HCT116 (cell line): ENCODE measurements at regions not wholly inside any gene's neighbourhood (a gene's known extent, or its start where the extent isn't known, plus 50 kb on each side); places are given as distances from the start of the nearest gene placed in this dataset.

Experiments
- ATAC-seq: fragments of 200-7000 bp; cut with Tn5 transposase; 2 replicates; pipeline ENCODE4 v1.9.1; 2020; ENCODE audit warnings: mild to moderate bottlenecking, moderate library complexity
- BruUV-seq: library from RNA; stranded (reverse); fragments of 400-500 nt; replicated peaks from 2 replicates; lab custom pipeline; 2021; lab: Mats Ljungman, UMichigan
- CTCF ChIA-PET: fragments of 300-600 bp; sonication (Branson Sonifier 250); formaldehyde crosslinking; loops from one replicate; lab custom pipeline; 2021; ENCODE audit warnings: antibody characterized with exemption; lab: Charles Lee
- POLR2A ChIA-PET: fragments of 300-600, 350-600 bp; sonication (Branson Sonifier 250); formaldehyde crosslinking; loops from one replicate; lab custom pipeline; 2021; ENCODE audit warnings: antibody characterized with exemption; lab: Charles Lee
- RAD21 ChIA-PET, 2 experiments: fragments of 300-600 bp; sonication (Branson Sonifier 250); formaldehyde crosslinking; loops; one replicate each; lab custom pipeline; 2023; ENCODE audit warnings: low total read pairs in 2 of 2; ENCODE audit not compliant: uncharacterized antibody in 2 of 2, unreplicated experiment in 2 of 2, low non-redundant PET in 1 of 2; lab: Charles Lee
- DNase-seq: peaks from one replicate; pipeline ENCODE4 v3.0.0-alpha.2; 2010; ENCODE audit warnings: low read depth, low spot score
- H2AFZ ChIP-seq: fragments of 200-600 bp; shearing (Covaris generic), sonication (generic); 2 replicates; pipeline ENCODE4 v1.6.1; 2017; ENCODE audit warnings: low read depth, mixed run types, mixed read lengths, antibody characterized with exemption, low read length; ENCODE audit not compliant: poor library complexity, severe bottlenecking
- H3K27ac ChIP-seq: 2 replicates; pipeline ENCODE4 v1.5.1; 2012; ENCODE audit warnings: low read depth, low read length
- H3K27me3 ChIP-seq: fragments of 200-600 bp; sonication (generic); 2 replicates; pipeline ENCODE4 v1.6.1; 2016; ENCODE audit warnings: mixed run types, low read length, mixed read lengths; ENCODE audit not compliant: insufficient read depth
- H3K36me3 ChIP-seq, 2 experiments: fragments of 200-500 bp in 1 of 2; fragments of 200-600 bp in 1 of 2; sonication (Bioruptor generic) in 1 of 2; sonication (generic) in 1 of 2; 2 replicates each; pipeline versions ENCODE4 v1.5.1 to v1.6.1; 2014 to 2016; ENCODE audit warnings: low read length in 2 of 2, inconsistent platforms in 1 of 2, mixed read lengths in 1 of 2, mixed run types in 1 of 2; ENCODE audit not compliant: insufficient read depth in 2 of 2, control insufficient read depth in 1 of 2
- H3K4me1 ChIP-seq, 2 experiments: fragments of 200-600 bp in 1 of 2; sonication (generic) in 1 of 2; 2 replicates each; pipeline versions ENCODE4 v1.5.1 to v1.6.1; 2012 to 2017; ENCODE audit warnings: low read length in 2 of 2, inconsistent platforms in 1 of 2, mild to moderate bottlenecking in 1 of 2, mixed read lengths in 1 of 2, mixed run types in 1 of 2, moderate library complexity in 1 of 2; ENCODE audit not compliant: insufficient read depth in 2 of 2, control insufficient read depth in 1 of 2
- H3K4me2 ChIP-seq: fragments of 200-600 bp; sonication (generic); 2 replicates; pipeline ENCODE4 v1.6.1; 2017; ENCODE audit warnings: mixed run types, low read length, mixed read lengths
- H3K4me3 ChIP-seq, 2 experiments: fragments of 200-600 bp in 1 of 2; sonication (generic) in 1 of 2; replicated peaks in 1 of 2; 2 replicates each; pipeline ENCODE4 v1.5.1; 2011 to 2016; ENCODE audit warnings: low read length in 2 of 2, control low read depth in 1 of 2, low read depth in 1 of 2, mild to moderate bottlenecking in 1 of 2, mixed read lengths in 1 of 2, mixed run types in 1 of 2
- H3K79me2 ChIP-seq: fragments of 200-600 bp; sonication (generic); 2 replicates; pipeline ENCODE4 v1.6.1; 2017; ENCODE audit warnings: mild to moderate bottlenecking, mixed run types, low read length, moderate library complexity, mixed read lengths; ENCODE audit not compliant: insufficient read depth
- H3K9ac ChIP-seq: fragments of 200-600 bp; sonication (generic); 2 replicates; pipeline ENCODE4 v1.6.1; 2016; ENCODE audit warnings: low read length, mixed read lengths
- H3K9me2 ChIP-seq: fragments of 200-600 bp; sonication (generic), shearing (Covaris generic); 2 replicates; pipeline ENCODE4 v1.6.1; 2017; ENCODE audit warnings: mixed run types, mild to moderate bottlenecking, moderate library complexity; ENCODE audit not compliant: insufficient read depth
- H3K9me3 ChIP-seq, 2 experiments: fragments of 200-500 bp in 1 of 2; fragments of 200-600 bp in 1 of 2; sonication (Bioruptor generic) in 1 of 2; sonication (generic) in 1 of 2; 2 replicates each; pipeline ENCODE4 v1.6.1; 2014 to 2017; ENCODE audit warnings: low read length in 2 of 2, mixed read lengths in 2 of 2, inconsistent platforms in 1 of 2, low read depth in 1 of 2, mild to moderate bottlenecking in 1 of 2, mixed run types in 1 of 2, moderate library complexity in 1 of 2; ENCODE audit not compliant: control insufficient read depth in 1 of 2, insufficient read depth in 1 of 2
- H4K20me1 ChIP-seq: fragments of 200-600 bp; sonication (generic), shearing (Covaris generic); 2 replicates; pipeline ENCODE4 v1.6.1; 2017; ENCODE audit warnings: mixed run types, mild to moderate bottlenecking, moderate library complexity; ENCODE audit not compliant: insufficient read depth
- CEBPB ChIP-seq: IDR thresholded peaks from 2 replicates; pipeline ENCODE4 v1.6.1; 2012; ENCODE audit warnings: low read depth
- EGR1 ChIP-seq: IDR thresholded peaks from 2 replicates; pipeline ENCODE4 v1.6.1; 2012; ENCODE audit warnings: low read depth
- EZH2 ChIP-seq: fragments of 200-600 bp; sonication (generic); IDR thresholded peaks from 2 replicates; pipeline ENCODE4 v1.6.1; 2017; ENCODE audit warnings: antibody characterized with exemption, mixed run types
- FOSL1 ChIP-seq: IDR thresholded peaks from 2 replicates; pipeline ENCODE4 v1.6.1; 2012; ENCODE audit warnings: low read depth
- POLR2AphosphoS5 ChIP-seq: IDR thresholded peaks from 2 replicates; pipeline ENCODE4 v1.6.1; 2011; ENCODE audit warnings: mild to moderate bottlenecking, low read depth, low read length, moderate library complexity
- SIN3A ChIP-seq: IDR thresholded peaks from 2 replicates; pipeline ENCODE4 v1.6.1; 2012; ENCODE audit warnings: low read depth
- SP1 ChIP-seq: IDR thresholded peaks from 2 replicates; pipeline ENCODE4 v1.6.1; 2012; ENCODE audit warnings: low read depth
- SRF ChIP-seq: IDR thresholded peaks from 2 replicates; pipeline ENCODE4 v1.6.1; 2012; ENCODE audit warnings: low read depth
- TCF7L2 ChIP-seq: IDR thresholded peaks from 2 replicates; pipeline ENCODE4 v1.7.0; 2011; ENCODE audit warnings: borderline replicate concordance, inconsistent platforms; ENCODE audit not compliant: insufficient read depth, insufficient read length; ENCODE audit errors: extremely low read depth
- ZNF274 ChIP-seq: fragments of 200-500 bp; sonication (Bioruptor generic); IDR thresholded peaks from 2 replicates; pipeline ENCODE4 v1.6.1; 2014; ENCODE audit warnings: mild to moderate bottlenecking, low read depth, low read length, inconsistent platforms
- intact Hi-C: fragments of 100-400 bp; cut with micrococcal nuclease; formaldehyde crosslinking; loops from 2 replicates; pipeline ENCODE4 v1.10.0; 2022
- TF ChIP-seq, protein P1 (sequence below): IDR thresholded peaks from 2 replicates; pipeline ENCODE4 v1.6.1; 2012
- TF ChIP-seq, protein P2 (sequence below): IDR thresholded peaks from 2 replicates; pipeline ENCODE4 v1.6.1; 2012
- TF ChIP-seq, protein P3 (sequence below), 3 experiments: fragments of 200-600 bp in 1 of 3; sonication (generic) in 1 of 3; IDR thresholded peaks in 2 of 3; conservative IDR thresholded peaks in 1 of 3; 2 replicates each; pipeline ENCODE4 v1.5.1; 2012 to 2017; ENCODE audit warnings: low read depth in 2 of 3, low read length in 2 of 3, antibody characterized with exemption in 1 of 3, borderline replicate concordance in 1 of 3, control low read depth in 1 of 3, mild to moderate bottlenecking in 1 of 3, mixed read lengths in 1 of 3, mixed run types in 1 of 3, moderate library complexity in 1 of 3; ENCODE audit not compliant: insufficient read depth in 1 of 3

DNA sequence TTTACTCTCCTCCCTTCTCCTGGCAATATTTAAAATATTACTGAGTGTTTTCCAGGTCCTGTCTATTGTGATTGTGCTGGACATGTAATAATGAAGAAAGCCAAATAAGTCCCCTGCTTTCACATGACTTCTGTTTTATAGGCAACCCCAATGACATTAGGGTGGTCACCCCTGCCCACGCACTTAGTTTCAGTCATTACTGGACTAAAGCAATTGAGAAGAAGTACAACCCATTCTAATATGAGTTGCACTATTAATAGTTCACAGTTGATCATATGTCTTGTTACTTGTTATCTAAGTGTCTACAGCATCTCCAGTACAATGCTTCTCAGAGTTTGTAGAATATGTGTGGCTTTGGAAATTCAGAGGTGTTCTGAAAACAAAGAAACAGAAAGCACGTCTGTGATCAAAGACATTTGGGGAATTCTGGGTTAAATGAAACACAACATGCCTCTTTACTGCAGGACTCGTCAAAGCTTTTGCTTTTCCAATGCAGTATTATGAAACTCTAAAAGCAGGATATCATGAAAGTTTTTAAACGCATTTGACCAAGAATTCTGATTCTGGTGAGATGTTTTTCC lies 789.5 kb downstream of the DHX35 start:
- DNase-seq, result no peak
- Histone ChIP-seq H3K4me3 (no peak overlapping the region), H4K20me1 (no peaks in the 10 kb centered on the region), H3K9me3 (peaks cover 0 to 32% of the 10 kb centered on the region in 2 experiments; a peak in 2 of 4 replicates), H3K27ac (no peak overlapping the region), H2AFZ (no peak overlapping the region), H3K4me1 (no peaks in the 10 kb centered on the region), H3K27me3 (no peaks in the 10 kb centered on the region), H3K79me2 (no peaks in the 10 kb centered on the region), H3K36me3 (no peaks in the 10 kb centered on the region), H3K4me2 (no peak overlapping the region), H3K9me2 (no peaks in the 10 kb centered on the region), H3K9ac (no peak overlapping the region)
- intact Hi-C loops, result no loop called here
- ChIA-PET CTCF (no interaction called here), POLR2A (no interaction called here), RAD21 (no interaction called here)
- TF ChIP-seq EGR1 (no peak), EZH2 (no peak), SRF (no peak), FOSL1 (no peak), SP1 (no peak), CEBPB (no peak), SIN3A (no peak), ZNF274 (no peak), TCF7L2 (no peak), POLR2AphosphoS5 (no peak)
- TF ChIP-seq, protein P1, sequence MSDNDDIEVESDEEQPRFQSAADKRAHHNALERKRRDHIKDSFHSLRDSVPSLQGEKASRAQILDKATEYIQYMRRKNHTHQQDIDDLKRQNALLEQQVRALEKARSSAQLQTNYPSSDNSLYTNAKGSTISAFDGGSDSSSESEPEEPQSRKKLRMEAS, result no peak
- TF ChIP-seq, protein P2, sequence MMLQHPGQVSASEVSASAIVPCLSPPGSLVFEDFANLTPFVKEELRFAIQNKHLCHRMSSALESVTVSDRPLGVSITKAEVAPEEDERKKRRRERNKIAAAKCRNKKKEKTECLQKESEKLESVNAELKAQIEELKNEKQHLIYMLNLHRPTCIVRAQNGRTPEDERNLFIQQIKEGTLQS, result no peak
- TF ChIP-seq, protein P3, sequence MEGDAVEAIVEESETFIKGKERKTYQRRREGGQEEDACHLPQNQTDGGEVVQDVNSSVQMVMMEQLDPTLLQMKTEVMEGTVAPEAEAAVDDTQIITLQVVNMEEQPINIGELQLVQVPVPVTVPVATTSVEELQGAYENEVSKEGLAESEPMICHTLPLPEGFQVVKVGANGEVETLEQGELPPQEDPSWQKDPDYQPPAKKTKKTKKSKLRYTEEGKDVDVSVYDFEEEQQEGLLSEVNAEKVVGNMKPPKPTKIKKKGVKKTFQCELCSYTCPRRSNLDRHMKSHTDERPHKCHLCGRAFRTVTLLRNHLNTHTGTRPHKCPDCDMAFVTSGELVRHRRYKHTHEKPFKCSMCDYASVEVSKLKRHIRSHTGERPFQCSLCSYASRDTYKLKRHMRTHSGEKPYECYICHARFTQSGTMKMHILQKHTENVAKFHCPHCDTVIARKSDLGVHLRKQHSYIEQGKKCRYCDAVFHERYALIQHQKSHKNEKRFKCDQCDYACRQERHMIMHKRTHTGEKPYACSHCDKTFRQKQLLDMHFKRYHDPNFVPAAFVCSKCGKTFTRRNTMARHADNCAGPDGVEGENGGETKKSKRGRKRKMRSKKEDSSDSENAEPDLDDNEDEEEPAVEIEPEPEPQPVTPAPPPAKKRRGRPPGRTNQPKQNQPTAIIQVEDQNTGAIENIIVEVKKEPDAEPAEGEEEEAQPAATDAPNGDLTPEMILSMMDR (IDR thresholded peaks at IDR 0.05 in 2 of 3, conservative IDR thresholded peaks at IDR 0.05 in 1 of 3; ENCODE audit: borderline replicate concordance in 1 of 3, insufficient read depth in 1 of 3, low read depth in 2 of 3, low read length in 2 of 3), result no peak
- BruUV-seq, result no TSS peak
- ATAC-seq, result no peak
